HG02571 (cell line): ENCODE measurements at regions not wholly inside any gene's neighbourhood (a gene's known extent, or its start where the extent isn't known, plus 50 kb on each side); places are given as distances from the start of the nearest gene placed in this dataset.
"Not testable (repeated sequence)": the region's sequence is repeated elsewhere in the genome, so short reads cannot be mapped to it uniquely, and the experiment has no call there.

Source experiments
- ATAC-seq: cut with Tn5 transposase; IDR thresholded peaks from one replicate; pipeline ENCODE4 v1.9.1; 2021; ENCODE audit warnings: mild to moderate bottlenecking, moderate library complexity; ENCODE audit not compliant: unreplicated experiment

GRCh38 chr3:82521657-82522056 is 760.2 kb upstream of the GBE1 start:
- ATAC-seq: no peak

GRCh38 chr3:82520846-82521245 is 759.4 kb upstream of the GBE1 start:
- no peak for ATAC-seq

- ATAC-seq: no peak
Observed at GRCh38 chr3:82509951-82510603, 748.6 kb upstream of the GBE1 start.

GRCh38 chr3:82509106-82509842 is 747.8 kb upstream of the GBE1 start:
- ATAC-seq: no peak

- no peak for ATAC-seq
Observed at GRCh38 chr3:82506204-82506603, 744.8 kb upstream of the GBE1 start.

GRCh38 chr3:82505079-82505756 is 743.8 kb upstream of the GBE1 start:
- ATAC-seq: no peak

GRCh38 chr3:82498186-82498585 is 736.7 kb upstream of the GBE1 start:
- ATAC-seq: no peak

- ATAC-seq: no peak
Observed at GRCh38 chr3:82496890-82497560, 735.6 kb upstream of the GBE1 start.

GRCh38 chr3:82495655-82496054 is 734.2 kb upstream of the GBE1 start:
- ATAC-seq: no peak

GRCh38 chr3:82494977-82495489 is 733.6 kb upstream of the GBE1 start:
- ATAC-seq: no peak

GRCh38 chr3:82493858-82494257 is 732.4 kb upstream of the GBE1 start:
- no peak for ATAC-seq

- ATAC-seq: no peak
Observed at GRCh38 chr3:82475306-82475705, 713.9 kb upstream of the GBE1 start.

- no peak for ATAC-seq
Observed at GRCh38 chr3:82474711-82475110, 713.3 kb upstream of the GBE1 start.

GRCh38 chr3:82473864-82474541 is 712.6 kb upstream of the GBE1 start:
- no peak for ATAC-seq

GRCh38 chr3:82467051-82467450 is 705.6 kb upstream of the GBE1 start:
- no peak for ATAC-seq

- ATAC-seq: no peak
Observed at GRCh38 chr3:82462977-82463376, 701.5 kb upstream of the GBE1 start.

- no peak for ATAC-seq
Observed at GRCh38 chr3:82461049-82461889, 699.8 kb upstream of the GBE1 start.

- ATAC-seq: no peak
Observed at GRCh38 chr3:82448320-82448719, 686.9 kb upstream of the GBE1 start.

GRCh38 chr3:82428821-82429220 is 667.4 kb upstream of the GBE1 start:
- not testable (repeated sequence) for ATAC-seq

- no peak for ATAC-seq
Observed at GRCh38 chr3:82424031-82424339, 662.5 kb upstream of the GBE1 start.
